NCI-H1417 (cell line): ENCODE measurements at regions not wholly inside any gene's neighbourhood (a gene's known extent, or its start where the extent isn't known, plus 50 kb on each side); places are given as distances from the start of the nearest gene placed in this dataset.
A peak's percentile ranks its signal among the peaks of the same experiment; 100 is the strongest.

ENCODE experiments used
- DNase-seq, 3 experiments: peaks; one replicate each; lab custom pipeline; 2025; lab: John Stamatoyannopoulos, UW

DNA sequence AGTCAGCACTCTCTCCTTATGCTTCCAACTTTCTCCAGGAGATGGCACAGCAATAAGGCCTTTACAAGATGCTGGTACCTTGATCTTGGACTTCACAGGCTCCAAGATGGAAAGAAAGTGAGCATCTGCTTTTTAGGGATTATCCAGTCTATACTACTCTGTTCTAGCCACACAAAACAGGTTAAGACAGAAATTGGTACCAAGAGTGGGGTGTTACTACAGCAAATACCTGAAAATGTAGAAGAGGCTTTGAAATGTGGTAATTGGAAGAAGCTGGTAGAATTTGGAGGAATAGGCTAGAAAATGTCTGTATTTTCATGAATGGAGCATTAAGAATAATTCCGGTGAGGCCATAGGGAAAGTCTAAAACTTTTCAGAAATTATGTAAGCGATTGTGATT lies 484.8 kb upstream of the GRIA1 start:
- no peak for DNase-seq

DNA sequence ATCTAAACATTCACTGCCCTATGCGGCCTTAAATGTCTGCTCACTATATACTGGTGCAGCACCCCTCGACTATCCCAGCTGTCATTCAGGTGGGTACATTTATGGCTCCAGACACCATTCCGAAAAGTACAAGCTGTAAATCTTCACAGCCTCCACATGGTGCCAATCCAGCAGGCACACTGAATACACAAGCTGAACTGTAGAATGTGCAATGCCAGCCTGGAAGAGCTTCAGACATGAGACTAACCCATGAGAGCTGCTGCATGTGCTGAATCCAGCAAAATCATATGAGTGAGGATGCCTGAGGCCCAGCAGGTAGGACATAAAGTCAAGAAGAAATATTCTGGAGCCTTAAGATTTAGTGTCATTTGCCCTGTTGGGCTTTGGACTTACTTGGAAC lies 483.8 kb upstream of the GRIA1 start:
- no peak for DNase-seq

DNA sequence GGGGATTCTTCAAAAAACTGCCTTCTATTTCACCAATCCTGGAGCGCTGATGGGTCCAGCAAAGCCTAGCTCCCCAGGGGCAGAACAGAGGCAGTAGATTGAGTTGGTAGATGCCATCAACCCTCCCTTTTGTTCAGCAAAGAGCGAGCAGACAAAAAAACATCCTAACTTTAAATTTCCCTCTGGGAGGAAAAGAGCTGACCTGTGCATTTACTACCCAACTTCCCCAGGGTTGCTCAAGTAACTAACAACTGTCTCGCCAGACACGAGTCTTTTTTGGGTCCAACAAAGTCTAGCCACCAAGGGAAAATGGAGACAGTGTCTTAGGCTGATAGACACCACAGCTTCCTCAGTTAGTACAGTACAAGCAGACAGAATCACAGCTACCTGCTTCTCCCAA lies 476.3 kb upstream of the GRIA1 start:
- DNase-seq = no peak

DNA sequence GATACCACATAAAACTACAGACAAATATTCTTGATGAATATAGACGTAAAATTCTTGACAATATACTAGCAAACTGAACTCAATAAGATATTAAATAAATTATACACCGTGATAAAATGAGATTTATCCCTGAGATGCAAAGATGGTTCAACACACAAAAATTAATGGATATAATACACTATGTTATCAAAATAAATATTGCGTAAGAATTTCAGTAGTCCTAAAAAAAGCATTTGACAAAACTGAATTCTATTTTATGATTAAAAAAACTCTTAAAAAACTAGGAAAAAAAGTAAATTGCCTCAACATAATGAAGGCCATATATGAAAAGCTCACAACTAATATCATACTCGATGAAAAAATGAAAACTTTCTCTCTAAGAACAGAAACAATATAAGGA lies 472.3 kb upstream of the GRIA1 start:
- DNase-seq = no peak

DNA sequence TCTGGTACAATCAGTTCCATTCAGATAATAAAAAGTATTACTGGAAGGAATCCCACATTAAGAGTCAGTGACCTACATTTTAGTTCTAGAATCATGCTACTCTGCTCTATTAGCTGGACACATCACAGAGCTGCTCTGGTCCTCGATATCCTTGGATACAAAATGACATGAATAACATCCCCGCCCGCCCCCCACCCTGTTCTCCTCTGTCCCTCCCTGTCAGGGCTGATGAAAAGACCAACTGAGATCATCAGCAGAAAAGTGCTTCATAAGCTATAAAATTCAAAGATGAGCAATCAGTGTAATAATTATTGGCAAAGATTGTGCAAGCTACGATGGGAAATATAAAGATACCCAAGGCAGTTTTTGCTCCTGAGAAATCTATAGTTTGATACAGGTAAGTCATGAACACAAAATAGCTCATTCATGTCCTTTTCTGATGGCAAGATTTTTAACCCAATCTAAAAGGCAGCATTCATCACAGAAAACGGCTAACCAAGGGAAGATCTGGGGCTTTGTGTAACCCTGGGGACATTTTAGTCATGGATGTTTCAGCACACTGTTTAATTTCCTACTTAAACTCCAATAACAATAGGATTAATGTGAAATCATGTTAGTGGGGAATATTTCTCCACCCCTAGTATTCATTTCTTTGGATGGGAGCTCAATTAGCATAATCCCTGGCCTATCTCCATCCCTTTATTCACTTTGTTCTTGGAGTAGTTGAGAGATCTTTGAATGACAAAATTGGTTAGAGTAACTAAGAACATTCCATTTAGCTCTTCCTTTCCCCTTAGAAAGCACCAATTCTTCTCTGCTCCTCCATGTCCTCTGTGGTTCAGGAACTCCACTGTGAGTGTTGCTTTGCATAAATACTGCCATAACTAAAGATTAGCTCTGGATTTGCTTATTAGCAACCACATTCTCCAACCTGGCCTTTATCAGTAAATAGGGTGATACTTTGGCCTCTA lies 459.4 kb upstream of the GRIA1 start:
- no peak for DNase-seq

DNA sequence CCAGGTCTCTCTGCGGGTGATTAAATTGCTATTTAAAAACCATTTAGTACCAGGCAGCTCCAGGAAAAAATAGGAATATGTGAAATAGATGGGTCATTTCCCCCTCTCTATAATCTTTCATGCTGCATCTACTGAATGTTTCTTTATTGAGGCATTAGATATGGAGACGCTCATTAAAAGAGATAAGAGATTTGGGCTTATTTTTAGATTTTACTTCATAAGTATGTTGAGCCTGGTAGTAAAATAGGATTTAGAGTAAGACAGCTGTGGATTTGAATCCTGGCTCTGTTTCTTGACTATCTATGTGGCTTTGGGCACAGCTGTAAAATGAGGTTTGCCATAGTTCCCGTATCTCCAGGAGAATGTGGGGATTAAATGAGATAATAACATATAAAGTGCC lies 451.0 kb upstream of the GRIA1 start:
- no peak for DNase-seq

DNA sequence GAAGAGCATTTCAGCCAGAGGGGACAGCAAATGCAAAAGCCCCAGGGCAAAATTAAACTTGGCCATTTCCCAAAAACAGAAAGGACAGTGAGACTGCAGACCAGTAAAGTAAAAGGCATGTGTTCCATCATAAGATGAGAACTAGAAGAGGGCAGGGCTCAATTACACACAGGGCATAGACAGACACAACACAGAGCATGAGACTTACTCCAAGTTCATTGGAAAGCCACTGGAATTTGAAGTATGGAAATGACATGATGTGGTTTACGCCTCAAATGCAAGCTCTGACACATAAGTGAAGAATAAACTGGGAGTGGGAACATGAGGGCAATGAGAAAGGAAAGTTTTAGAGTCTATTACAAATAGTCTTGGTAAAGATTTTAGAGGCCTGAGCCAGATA lies 446.6 kb upstream of the GRIA1 start:
- DNase-seq = no peak

DNA sequence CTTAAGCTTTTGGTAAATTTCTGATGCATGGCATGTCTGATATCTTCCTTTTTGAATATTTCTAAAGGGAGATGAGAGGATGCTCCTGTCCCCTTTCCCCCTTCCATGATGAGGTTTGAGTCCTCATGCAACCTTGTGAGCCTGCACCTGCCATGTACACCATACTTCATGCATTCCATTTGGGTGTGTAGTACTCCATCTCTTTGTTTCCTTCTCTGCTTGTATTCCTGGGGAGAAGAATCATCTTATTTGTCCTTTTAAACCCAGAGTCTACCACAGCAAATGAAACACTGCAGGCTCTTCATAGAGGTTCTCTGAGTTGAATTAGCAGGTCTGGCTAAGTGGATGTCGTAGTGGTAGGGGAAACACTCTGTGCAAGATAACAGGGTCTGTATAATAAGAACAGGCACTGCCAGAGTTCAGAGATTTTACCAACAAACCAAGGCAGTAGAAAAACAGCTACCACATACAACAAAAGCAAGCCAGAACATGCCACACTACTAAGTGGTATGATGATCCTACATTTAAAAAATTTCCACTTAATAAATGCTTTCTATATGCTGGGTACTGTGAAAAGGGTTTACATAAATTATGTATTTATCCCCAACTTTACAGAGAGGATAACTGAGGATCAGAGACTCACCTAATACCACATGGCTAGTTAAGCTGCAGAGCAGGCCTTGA lies 439.8 kb upstream of the GRIA1 start:
- DNase-seq = no peak

DNA sequence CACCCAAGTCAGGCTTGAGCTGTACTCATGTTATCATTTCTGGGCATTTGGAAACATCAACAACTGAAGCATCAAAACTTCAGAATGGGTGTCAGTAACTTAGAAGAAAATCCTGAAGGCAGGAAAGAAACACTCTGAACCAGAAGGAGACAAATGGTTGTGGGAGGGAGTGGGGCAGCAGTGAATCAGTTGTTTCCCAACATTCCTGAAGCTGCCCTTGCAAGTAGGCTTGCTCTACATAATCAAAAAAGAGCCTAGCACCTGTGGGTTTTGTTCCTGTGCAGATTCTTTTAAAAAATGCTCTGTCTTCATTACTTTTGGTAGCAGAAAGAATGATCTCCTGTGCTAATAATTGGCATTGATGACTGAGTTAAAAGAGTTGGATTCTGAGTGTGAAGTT lies 424.2 kb upstream of the GRIA1 start:
- no peak for DNase-seq

DNA sequence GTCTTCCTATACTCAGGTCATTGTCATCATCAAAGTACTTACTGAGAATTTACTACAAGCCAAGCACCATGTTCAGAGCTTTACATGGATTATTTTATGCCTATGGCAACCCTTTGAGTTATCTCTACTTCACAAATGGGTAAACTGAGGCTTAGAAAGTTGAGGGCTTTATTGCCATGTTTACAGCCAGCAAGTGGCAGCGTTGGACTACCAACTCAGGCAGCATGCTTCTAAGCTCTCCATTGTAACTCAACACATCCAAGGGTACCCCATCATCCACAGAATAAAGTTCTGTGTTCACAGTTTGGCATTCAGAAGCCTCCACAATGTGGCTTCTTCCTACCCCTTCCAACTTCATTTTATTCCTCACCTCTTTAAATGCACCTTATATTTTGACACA lies 422.6 kb upstream of the GRIA1 start:
- DNase-seq = no peak

DNA sequence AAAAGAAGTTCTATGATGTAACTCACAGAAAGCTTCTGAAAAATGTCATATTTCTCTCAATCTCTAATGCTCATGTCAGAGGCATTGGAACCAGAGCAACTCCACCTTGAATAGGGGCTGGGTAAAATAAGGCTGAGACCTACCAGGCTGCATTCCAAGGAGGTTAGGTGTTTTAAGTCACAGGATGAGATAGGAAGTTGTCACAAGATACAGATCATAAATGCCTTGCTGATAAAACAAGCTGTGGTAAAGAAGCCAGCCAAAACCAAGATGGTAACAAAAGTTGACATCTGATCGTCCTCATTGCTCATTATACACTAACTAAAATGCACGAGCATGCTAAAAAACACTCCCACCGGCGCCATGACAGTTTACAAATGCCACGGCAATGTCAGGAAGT lies 411.1 kb upstream of the GRIA1 start:
- DNase-seq = no peak

DNA sequence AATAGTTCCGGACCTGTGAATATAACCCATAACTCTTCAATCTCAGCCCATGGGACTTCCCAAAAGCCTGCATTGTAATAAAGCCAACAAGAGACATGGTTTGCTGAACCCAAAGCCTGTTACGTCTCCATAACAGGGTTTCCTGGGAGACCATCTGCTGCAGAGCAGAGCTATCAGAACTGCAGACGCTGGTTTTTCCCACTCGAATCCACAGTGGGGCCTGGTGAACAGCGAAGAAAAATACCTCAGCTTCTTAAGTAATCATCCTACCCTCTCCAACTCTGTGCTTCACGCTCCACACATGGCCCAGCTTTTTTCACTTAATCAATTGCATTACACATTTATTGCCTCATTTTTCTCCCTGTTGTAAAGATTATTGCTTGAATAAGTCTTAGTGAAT lies 409.5 kb upstream of the GRIA1 start:
- DNase-seq = no peak

DNA sequence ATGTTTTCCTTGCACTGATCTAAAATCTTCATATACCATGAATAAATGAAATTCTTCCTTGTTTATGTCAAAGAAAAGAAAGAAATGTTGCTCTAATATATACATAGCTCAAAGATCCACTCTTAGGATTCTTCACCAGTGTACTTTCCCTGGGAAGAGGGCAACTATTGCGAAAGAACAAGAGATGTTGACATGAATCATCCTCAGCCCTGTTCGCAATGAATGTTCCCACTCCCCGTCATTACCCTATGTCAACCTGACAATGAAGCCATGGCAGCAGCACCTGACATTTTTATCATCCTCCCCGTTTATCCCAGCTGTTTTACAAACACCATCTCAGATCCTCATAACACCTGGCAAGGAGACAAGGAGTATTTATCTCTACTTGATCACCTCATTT lies 409.1 kb upstream of the GRIA1 start:
- peak in 1 of 3 experiments; percentile 11 for DNase-seq

DNA sequence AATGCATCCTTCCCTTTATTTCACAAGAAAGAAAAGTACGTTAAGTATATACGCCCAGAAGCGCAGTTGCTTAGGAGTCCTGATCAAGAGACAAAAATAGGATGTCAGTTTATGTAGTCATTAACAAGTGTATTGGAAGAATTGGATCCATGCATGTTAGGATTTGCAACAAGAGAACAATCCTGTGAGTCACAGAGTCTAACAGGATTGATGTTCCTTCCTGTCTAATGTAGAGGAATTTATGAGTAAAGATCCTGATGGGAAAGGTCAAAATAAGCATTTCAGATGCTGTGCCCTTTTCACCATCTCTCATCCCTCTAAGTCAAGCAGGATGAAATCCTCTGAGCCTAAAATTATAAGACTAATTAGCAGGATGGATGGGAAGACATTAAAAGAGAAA lies 406.0 kb upstream of the GRIA1 start:
- DNase-seq = no peak

DNA sequence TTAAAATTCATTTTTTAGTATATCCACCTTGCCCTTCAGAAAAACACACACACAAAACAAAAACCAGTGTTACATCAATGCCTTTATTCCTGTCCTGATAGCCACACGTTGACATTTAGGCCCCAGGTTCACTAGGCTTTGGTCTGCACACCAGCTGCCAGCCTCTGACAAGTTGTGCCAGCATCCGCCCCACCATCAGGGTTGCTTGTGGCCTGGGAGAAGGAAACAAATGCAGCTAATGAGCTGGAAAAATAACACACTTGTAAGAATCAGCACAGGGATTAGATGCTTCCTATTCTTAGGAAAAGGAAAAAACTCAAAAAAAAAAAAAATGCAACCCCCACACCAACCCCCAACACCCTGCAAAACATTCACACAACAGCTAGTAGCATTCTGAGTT lies 404.0 kb upstream of the GRIA1 start:
- peak in 2 of 3 experiments; percentile 5 to 40 for DNase-seq

DNA sequence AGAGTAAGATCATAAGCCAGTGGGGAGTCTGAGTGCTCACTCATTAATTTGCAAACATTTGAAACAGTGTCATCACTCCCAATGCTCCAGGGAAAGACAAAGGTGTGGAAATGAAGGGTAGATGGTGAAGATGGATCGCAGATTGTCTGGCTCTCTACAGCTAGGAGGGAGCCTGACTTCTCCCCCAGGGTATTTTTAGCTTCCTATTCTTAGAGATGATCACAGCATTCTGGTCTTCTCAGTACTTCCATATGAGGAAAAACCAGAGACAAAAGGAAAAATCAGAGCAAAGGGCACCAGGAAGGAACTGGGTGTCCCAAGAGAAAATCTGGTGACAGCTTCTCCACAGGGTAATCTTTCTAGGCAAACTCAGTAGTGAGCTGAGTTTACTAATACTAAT lies 401.9 kb upstream of the GRIA1 start:
- DNase-seq = no peak

DNA sequence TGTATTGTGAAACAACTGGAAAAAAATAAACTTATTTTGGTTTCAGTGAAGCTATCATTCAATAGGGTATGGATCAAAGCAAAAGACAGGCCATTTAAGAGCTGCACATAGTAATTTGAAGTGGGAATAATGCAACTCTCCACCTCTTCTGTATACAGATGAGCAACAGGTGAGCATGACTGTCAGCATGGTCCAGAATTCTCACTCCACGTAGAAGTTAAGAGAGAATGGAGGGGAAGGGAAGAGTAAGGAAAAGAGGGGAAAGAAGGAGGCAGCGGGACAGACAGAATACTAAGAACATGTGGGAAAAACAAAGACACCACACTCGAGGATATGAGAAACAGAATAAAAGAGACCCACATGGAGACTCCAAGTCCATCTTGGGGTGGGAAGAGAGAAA lies 396.1 kb upstream of the GRIA1 start:
- DNase-seq = no peak

DNA sequence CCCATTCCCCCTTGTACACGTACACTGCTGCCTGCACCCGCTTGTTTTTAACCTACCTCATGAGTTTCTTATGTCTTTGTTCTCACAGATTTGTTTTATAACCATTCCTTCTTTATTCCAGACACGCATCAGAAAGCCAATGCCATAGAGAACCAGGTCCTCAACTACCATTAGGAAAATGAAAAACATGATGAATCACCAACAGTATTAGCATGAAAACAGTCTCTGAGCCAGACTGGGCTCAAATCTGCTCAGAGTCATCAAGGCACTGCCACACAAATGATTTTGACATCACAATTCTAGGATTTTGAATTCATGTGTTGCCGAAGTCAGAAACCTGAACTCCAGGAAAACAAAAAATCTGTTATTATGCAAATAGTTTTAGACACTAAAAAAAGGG lies 394.1 kb upstream of the GRIA1 start:
- DNase-seq = no peak

DNA sequence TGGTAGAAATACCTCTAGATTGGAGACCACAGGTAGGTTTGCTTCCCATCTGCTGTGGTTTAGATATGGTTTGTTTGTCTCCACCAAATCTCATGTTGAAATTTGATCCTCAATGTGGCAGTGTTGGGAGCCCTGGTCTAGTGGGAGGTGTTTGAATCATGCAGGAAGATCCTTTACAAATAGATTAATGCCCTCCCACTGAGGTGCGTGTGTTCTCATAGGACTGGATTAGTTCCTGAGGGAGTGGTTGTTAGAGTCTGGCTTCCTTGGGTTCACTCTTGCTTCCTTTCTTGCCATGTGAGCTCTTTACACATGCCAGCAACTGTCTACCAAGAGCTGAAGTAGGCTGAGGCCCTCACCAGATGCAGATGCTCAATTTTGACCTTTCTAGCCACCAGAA lies 391.1 kb upstream of the GRIA1 start:
- no peak for DNase-seq

DNA sequence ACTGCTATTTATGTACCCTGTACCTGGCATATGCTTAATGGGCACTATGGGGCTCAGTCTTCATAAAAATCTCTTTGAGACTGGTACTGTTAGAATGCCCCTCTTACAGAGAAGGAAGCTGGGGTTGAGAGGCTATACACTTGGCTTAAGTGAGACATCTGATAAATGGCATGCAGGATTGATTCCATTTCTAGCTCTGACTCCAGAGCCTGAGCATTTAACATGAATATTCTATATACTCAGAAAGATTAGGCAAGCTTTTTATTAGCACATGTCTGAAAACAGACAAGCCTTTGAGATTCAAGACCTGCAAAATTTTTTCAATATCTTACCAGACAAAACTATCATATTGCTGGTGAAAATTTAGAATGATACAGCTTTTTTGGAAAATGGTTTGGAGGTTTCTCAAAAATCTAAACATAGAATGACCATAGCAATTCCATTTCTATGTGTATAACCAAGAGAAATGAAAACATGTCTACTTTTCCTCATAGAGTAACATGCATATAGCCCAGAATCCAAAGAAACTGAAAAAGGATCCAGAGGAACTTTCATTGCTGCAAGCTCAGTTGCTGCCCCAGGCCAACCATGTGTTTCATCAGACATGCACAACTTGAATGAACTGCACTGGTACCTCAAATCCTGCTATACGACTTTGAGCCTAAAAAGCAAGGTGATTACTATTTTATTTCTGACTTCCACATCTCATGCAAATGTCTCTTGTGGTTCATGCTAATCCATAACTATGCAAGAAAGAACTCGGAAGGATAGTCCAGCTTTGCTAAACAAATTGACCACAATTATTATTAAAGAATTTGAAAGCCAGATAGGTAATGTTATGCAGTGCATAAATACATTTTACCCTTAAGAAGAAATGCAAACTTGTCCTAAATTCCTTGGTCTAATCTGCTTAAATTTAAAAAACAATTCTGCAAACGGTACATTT lies 389.0 kb upstream of the GRIA1 start:
- DNase-seq = no peak

DNA sequence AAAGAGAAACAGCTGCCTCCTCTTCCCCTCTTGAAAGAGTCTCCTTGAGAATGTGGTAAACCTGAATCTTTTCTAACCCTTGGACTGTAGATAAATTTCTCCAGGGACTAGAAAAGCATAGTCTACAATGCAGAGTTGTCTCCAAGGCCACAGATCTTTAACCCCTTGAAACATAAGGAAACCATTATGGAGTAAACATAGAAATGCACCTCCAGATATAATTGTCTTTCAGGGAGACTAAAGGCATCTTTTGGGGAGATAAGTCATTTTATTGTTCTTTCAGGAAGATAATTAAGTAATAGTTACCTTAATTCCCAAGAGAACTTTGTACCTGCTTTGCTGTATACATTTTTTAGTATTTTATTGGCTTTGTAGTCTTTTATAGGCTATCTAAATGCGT lies 373.6 kb upstream of the GRIA1 start:
- DNase-seq = no peak

DNA sequence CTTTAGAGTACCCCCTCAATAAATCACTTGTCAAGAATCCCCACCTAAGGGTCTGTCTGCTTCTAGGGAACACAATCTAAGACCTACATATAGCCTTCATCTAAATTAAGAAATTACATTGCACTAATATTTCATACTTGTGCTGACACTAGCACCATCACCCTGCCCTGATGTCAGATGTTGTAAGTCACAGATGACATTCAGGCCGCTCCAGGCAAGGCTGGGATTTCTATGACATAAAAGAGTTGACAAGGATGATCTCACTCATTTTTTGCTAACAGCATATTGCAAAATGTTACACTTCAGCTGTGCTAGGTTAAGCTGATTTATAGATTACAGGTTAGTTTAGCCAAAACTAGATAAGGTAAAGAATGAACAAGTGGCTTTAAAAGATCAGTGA lies 372.5 kb upstream of the GRIA1 start:
- DNase-seq = no peak
